IMR-90 (cell line): ENCODE measurements at regions not wholly inside any gene's neighbourhood (a gene's known extent, or its start where the extent isn't known, plus 50 kb on each side); places are given as distances from the start of the nearest gene placed in this dataset.

Source experiments
- ATAC-seq: fragments of 200-7000 bp; cut with Tn5 transposase; 2 replicates; pipeline ENCODE4 v1.9.1; 2020; ENCODE audit warnings: low read depth, mild to moderate bottlenecking, moderate library complexity
- BruUV-seq: library from RNA; stranded (reverse); fragments of 400-500 nt; replicated peaks from 2 replicates; lab custom pipeline; 2021; lab: Mats Ljungman, UMichigan
- CTCF ChIA-PET: fragments of 300-600 bp; formaldehyde crosslinking; extraction: SDS; loops from one replicate; lab custom pipeline; 2021; ENCODE audit warnings: antibody characterized with exemption; lab: Yijun Ruan, JAX
- POLR2A ChIA-PET: fragments of 300-600 bp; sonication (Branson Sonifier 250); formaldehyde crosslinking; loops from one replicate; lab custom pipeline; 2022; ENCODE audit warnings: antibody characterized with exemption; ENCODE audit not compliant: unreplicated experiment; lab: Charles Lee
- DNase-seq: peaks from one replicate; pipeline ENCODE4 v3.0.0; 2013
- H2AFZ ChIP-seq: replicated peaks from 2 replicates; pipeline ENCODE3; 2013; ENCODE audit warnings: low read length, mild to moderate bottlenecking; ENCODE audit not compliant: poor library complexity
- H2AK5ac ChIP-seq: 2 replicates; pipeline ENCODE4 v1.6.1; 2013; ENCODE audit warnings: low read depth, low read length, inconsistent platforms
- H2AK9ac ChIP-seq: replicated peaks from 2 replicates; pipeline ENCODE3; 2013; ENCODE audit warnings: mild to moderate bottlenecking, low read depth, low read length, moderate library complexity; ENCODE audit not compliant: poor library complexity
- H2BK120ac ChIP-seq: 2 replicates; pipeline ENCODE4 v1.6.1; 2013; ENCODE audit warnings: low read depth, low read length, inconsistent platforms
- H2BK15ac ChIP-seq: 3 replicates; pipeline ENCODE4 v1.6.1; 2013; ENCODE audit warnings: low read depth, low read length, inconsistent platforms
- H2BK20ac ChIP-seq: 2 replicates; pipeline ENCODE4 v1.6.1; 2013; ENCODE audit warnings: low read depth, mild to moderate bottlenecking, inconsistent platforms, low read length, moderate library complexity
- H2BK5ac ChIP-seq: 2 replicates; pipeline ENCODE4 v1.6.1; 2013; ENCODE audit warnings: mild to moderate bottlenecking, low read depth, low read length, inconsistent platforms; ENCODE audit not compliant: poor library complexity, severe bottlenecking
- H3K14ac ChIP-seq: replicated peaks from 2 replicates; pipeline ENCODE4 v1.6.1; 2013; ENCODE audit warnings: low read depth, low read length, inconsistent platforms
- H3K18ac ChIP-seq: 2 replicates; pipeline ENCODE4 v1.6.1; 2013; ENCODE audit warnings: low read depth, low read length, control low read depth
- H3K23ac ChIP-seq: 2 replicates; pipeline ENCODE4 v1.6.1; 2013; ENCODE audit warnings: low read depth, low read length, inconsistent platforms
- H3K27ac ChIP-seq: 2 replicates; pipeline ENCODE4 v1.5.1; 2013; ENCODE audit warnings: mild to moderate bottlenecking, control low read depth, low read length; ENCODE audit not compliant: insufficient read depth
- H3K27me3 ChIP-seq: 2 replicates; pipeline ENCODE4 v1.6.1; 2013; ENCODE audit warnings: low read length; ENCODE audit not compliant: control insufficient read depth, insufficient read depth
- H3K36me3 ChIP-seq: 2 replicates; pipeline ENCODE4 v1.6.1; 2013; ENCODE audit warnings: low read length, mixed read lengths; ENCODE audit not compliant: control insufficient read depth, insufficient read depth
- H3K4ac ChIP-seq: 2 replicates; pipeline ENCODE4 v1.6.1; 2013; ENCODE audit warnings: low read depth, low read length, inconsistent platforms
- H3K4me1 ChIP-seq: 2 replicates; pipeline ENCODE4 v1.6.1; 2013; ENCODE audit warnings: low read length, mixed read lengths; ENCODE audit not compliant: control insufficient read depth, insufficient read depth
- H3K4me2 ChIP-seq: 2 replicates; pipeline ENCODE4 v1.6.1; 2013; ENCODE audit warnings: low read depth, mild to moderate bottlenecking, control low read depth, low read length, moderate library complexity
- H3K4me3 ChIP-seq: 2 replicates; pipeline ENCODE4 v1.5.1; 2013; ENCODE audit warnings: low read depth, mild to moderate bottlenecking, control low read depth, low read length, moderate library complexity; ENCODE audit not compliant: insufficient read depth
- H3K56ac ChIP-seq: 2 replicates; pipeline ENCODE4 v1.6.1; 2013; ENCODE audit warnings: low read length, inconsistent platforms; ENCODE audit not compliant: insufficient read depth; ENCODE audit errors: extremely low read depth
- H3K79me1 ChIP-seq, 2 experiments: 2 replicates each; pipeline ENCODE4 v1.6.1; 2013; ENCODE audit warnings: low read length in 2 of 2, inconsistent platforms in 1 of 2, low read depth in 1 of 2
- H3K9ac ChIP-seq: 2 replicates; pipeline ENCODE4 v1.6.1; 2013; ENCODE audit warnings: low read depth, low read length, control low read depth
- H3K9me1 ChIP-seq: 2 replicates; pipeline ENCODE4 v1.6.1; 2013; ENCODE audit warnings: low read length, inconsistent platforms; ENCODE audit not compliant: insufficient read depth
- H3K9me3 ChIP-seq: 2 replicates; pipeline ENCODE4 v1.6.1; 2013; ENCODE audit warnings: low read length; ENCODE audit not compliant: control insufficient read depth, insufficient read depth
- H4K20me1 ChIP-seq: 2 replicates; pipeline ENCODE4 v1.6.1; 2013; ENCODE audit warnings: low read length, inconsistent platforms; ENCODE audit not compliant: insufficient read depth
- H4K5ac ChIP-seq: 2 replicates; pipeline ENCODE4 v1.6.1; 2013; ENCODE audit warnings: mild to moderate bottlenecking, low read depth, low read length, control low read depth
- H4K8ac ChIP-seq, 2 experiments: 2 replicates each; pipeline ENCODE4 v1.6.1; 2013; ENCODE audit warnings: low read depth in 2 of 2, low read length in 2 of 2, control low read depth in 1 of 2, inconsistent platforms in 1 of 2
- H4K91ac ChIP-seq: 2 replicates; pipeline ENCODE4 v1.6.1; 2013; ENCODE audit warnings: low read depth, low read length, inconsistent platforms; ENCODE audit not compliant: insufficient read depth
- BHLHE40 ChIP-seq: fragments of 150-350 bp; IDR thresholded peaks from 2 replicates; pipeline ENCODE4 v1.6.1; 2016; ENCODE audit warnings: mild to moderate bottlenecking, low read depth, low read length
- CEBPB ChIP-seq: IDR thresholded peaks from 2 replicates; pipeline ENCODE4 v1.6.1; 2012; ENCODE audit warnings: low read depth, low read length, improper control_type of control experiment
- CHD1 ChIP-seq: IDR thresholded peaks from 2 replicates; pipeline ENCODE4 v1.6.1; 2012; ENCODE audit warnings: low read depth, low read length, improper control_type of control experiment
- CTCF ChIP-seq: conservative IDR thresholded peaks from 2 replicates; pipeline ENCODE4 v1.5.1; 2012; ENCODE audit warnings: mild to moderate bottlenecking, low read depth, low read length, improper control_type of control experiment
- ELK1 ChIP-seq: fragments of 150-350 bp; IDR thresholded peaks from 2 replicates; pipeline ENCODE4 v1.6.1; 2016; ENCODE audit warnings: low read depth, mild to moderate bottlenecking, low read length, moderate library complexity, borderline replicate concordance
- FOS ChIP-seq: fragments of 150-350 bp; IDR thresholded peaks from 2 replicates; pipeline ENCODE4 v1.6.1; 2016; ENCODE audit warnings: low read depth, low read length
- MAFK ChIP-seq: IDR thresholded peaks from 2 replicates; pipeline ENCODE4 v1.6.1; 2012; ENCODE audit warnings: low read depth, low read length, improper control_type of control experiment
- MAZ ChIP-seq: IDR thresholded peaks from 2 replicates; pipeline ENCODE4 v1.6.1; 2012; ENCODE audit warnings: low read depth, mild to moderate bottlenecking, low read length, improper control_type of control experiment, moderate library complexity, borderline replicate concordance
- MXI1 ChIP-seq: IDR thresholded peaks from 2 replicates; pipeline ENCODE4 v1.6.1; 2012; ENCODE audit warnings: low read depth, mild to moderate bottlenecking, low read length, moderate library complexity, borderline replicate concordance
- NFE2L2 ChIP-seq: fragments of 150-350 bp; IDR thresholded peaks from 2 replicates; pipeline ENCODE4 v1.6.1; 2016; ENCODE audit warnings: low read depth, mild to moderate bottlenecking, low read length
- POLR2A ChIP-seq: IDR thresholded peaks from 2 replicates; pipeline ENCODE4 v1.6.1; 2012; ENCODE audit warnings: mild to moderate bottlenecking, low read depth, low read length
- RAD21 ChIP-seq: IDR thresholded peaks from 2 replicates; pipeline ENCODE4 v1.6.1; 2012; ENCODE audit warnings: low read length, improper control_type of control experiment
- RCOR1 ChIP-seq: IDR thresholded peaks from 2 replicates; pipeline ENCODE4 v1.6.1; 2012; ENCODE audit warnings: mild to moderate bottlenecking, low read length, improper control_type of control experiment; ENCODE audit not compliant: insufficient replicate concordance
- RFX5 ChIP-seq: IDR thresholded peaks from 2 replicates; pipeline ENCODE4 v1.8.0; 2012; ENCODE audit warnings: low read depth, mild to moderate bottlenecking, low read length, moderate library complexity
- SMC3 ChIP-seq: fragments of 150-350 bp; IDR thresholded peaks from 2 replicates; pipeline ENCODE4 v1.6.1; 2016; ENCODE audit warnings: low read depth, mild to moderate bottlenecking, antibody characterized with exemption, low read length, moderate library complexity
- WGBS, 2 experiments: methylation state at CpG; one replicate each; pipeline versions ENCODE4 v1.1.5 to v1.1.7; 2013; ENCODE audit warnings: missing lambda C conversion rate in 2 of 2; ENCODE audit not compliant: insufficient read length in 1 of 2; ENCODE audit errors: extremely low coverage in 2 of 2; 5-methylcytosine and 5-hydroxymethylcytosine counted together
- dilution Hi-C: fragments of 300-500 bp; cut with HindIII; formaldehyde crosslinking; loops from one replicate; pipeline ENCODE4 v1.14.3; 2018; ENCODE audit warnings: low sequenced_read_pairs; ENCODE audit not compliant: unreplicated experiment
- in situ Hi-C: fragments of 300-500 bp; cut with MboI; formaldehyde crosslinking; loops from 3 replicates; pipeline ENCODE4 v1.14.3; 2019; ENCODE audit warnings: low sequenced_read_pairs, inconsistent platforms, mixed read lengths
- intact Hi-C: fragments of 100-400 bp; cut with micrococcal nuclease; formaldehyde crosslinking; loops from 2 replicates; pipeline ENCODE4 v1.10.0; 2022
- TF ChIP-seq, protein P1 (sequence below): fragments of 150-350 bp; IDR thresholded peaks from 2 replicates; pipeline ENCODE4 v1.6.1; 2017; ENCODE audit warnings: mild to moderate bottlenecking, antibody characterized with exemption, low read length, low read depth

DNA sequence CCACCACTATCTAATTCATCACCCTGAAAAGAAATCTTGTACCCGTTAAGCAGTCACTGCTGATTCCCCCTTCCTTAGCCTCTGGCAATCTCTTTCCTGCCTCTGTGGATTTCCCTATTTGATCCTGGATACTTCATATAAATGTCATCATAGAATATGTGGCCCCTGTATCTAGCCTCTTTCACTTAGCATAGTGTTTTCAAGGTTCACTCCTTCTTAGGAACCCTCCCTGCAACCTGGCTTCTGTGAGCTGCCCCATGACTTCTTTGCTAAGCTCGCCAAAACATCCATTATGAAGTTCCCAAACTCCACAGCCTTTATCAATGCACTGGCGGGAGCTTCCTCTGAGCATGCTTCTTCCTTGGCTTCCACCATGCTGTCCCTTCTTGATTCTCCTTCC is 70.8 kb upstream of the PDZD8 start:
- H4K8ac ChIP-seq, result no peak overlapping the region
- no peak for DNase-seq
- no peak overlapping the region for H4K91ac ChIP-seq
- no peaks in the 10 kb centered on the region for H3K9me1 ChIP-seq
- no peaks in the 10 kb centered on the region for H3K9me3 ChIP-seq
- H3K23ac ChIP-seq, result no peak overlapping the region
- H2AK5ac ChIP-seq, result no peak overlapping the region
- TF ChIP-seq, protein P1, sequence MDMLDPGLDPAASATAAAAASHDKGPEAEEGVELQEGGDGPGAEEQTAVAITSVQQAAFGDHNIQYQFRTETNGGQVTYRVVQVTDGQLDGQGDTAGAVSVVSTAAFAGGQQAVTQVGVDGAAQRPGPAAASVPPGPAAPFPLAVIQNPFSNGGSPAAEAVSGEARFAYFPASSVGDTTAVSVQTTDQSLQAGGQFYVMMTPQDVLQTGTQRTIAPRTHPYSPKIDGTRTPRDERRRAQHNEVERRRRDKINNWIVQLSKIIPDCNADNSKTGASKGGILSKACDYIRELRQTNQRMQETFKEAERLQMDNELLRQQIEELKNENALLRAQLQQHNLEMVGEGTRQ, result no peak
- no peak for TF ChIP-seq CTCF
- TF ChIP-seq MAZ, result no peak
- TF ChIP-seq ELK1, result no peak
- TF ChIP-seq RCOR1, result no peak
- TF ChIP-seq RFX5, result no peak
- TF ChIP-seq BHLHE40, result no peak
- no peak for TF ChIP-seq RAD21
- no peak for TF ChIP-seq FOS
- TF ChIP-seq MXI1, result no peak
- no peak for TF ChIP-seq NFE2L2
- TF ChIP-seq POLR2A, result no peak
- no peak for TF ChIP-seq CEBPB
- TF ChIP-seq MAFK, result no peak
- no peak for TF ChIP-seq CHD1
- no peak for TF ChIP-seq SMC3
- H3K36me3 ChIP-seq, result no peaks in the 10 kb centered on the region
- in situ Hi-C loops, result no loop called here
- no peak overlapping the region for H3K56ac ChIP-seq
- no peak overlapping the region for H2BK120ac ChIP-seq
- H3K18ac ChIP-seq, result no peak overlapping the region
- no peak overlapping the region for H4K5ac ChIP-seq
- H3K9ac ChIP-seq, result no peak overlapping the region
- H2AK9ac ChIP-seq, result no peak overlapping the region
- BruUV-seq, result no TSS peak
- dilution Hi-C loops, result no loop called here
- H3K4me1 ChIP-seq, result no peaks in the 10 kb centered on the region
- no peak overlapping the region for H2BK20ac ChIP-seq
- H3K27me3 ChIP-seq, result no peaks in the 10 kb centered on the region
- H3K79me1 ChIP-seq, result no peaks in the 10 kb centered on the region
- no peak overlapping the region for H3K4me2 ChIP-seq
- no peak overlapping the region for H3K14ac ChIP-seq
- intact Hi-C loops, result loop anchor here (10.0 kb wide), 1 partner anchor 231 kb away; no protein-coding TSS in a partner anchor
- no peak overlapping the region for H2BK5ac ChIP-seq
- no peak overlapping the region for H3K27ac ChIP-seq
- WGBS, 2 experiments, result 71% methylated on average over 1 of the region's 3 CpGs; no CpG with 5 or more reads in 1 of the 2 experiments
- ChIA-PET POLR2A (interaction anchor here (0.6 kb wide), 1 partner anchor 12 kb away, joined by 3 read pairs; no protein-coding TSS in a partner anchor), CTCF (no interaction called here)
- H2AFZ ChIP-seq, result no peak overlapping the region
- H2BK15ac ChIP-seq, result no peak overlapping the region
- ATAC-seq, result no peak
- H3K4me3 ChIP-seq, result no peak overlapping the region
- H4K20me1 ChIP-seq, result no peaks in the 10 kb centered on the region
- no peak overlapping the region for H3K4ac ChIP-seq
